ENCODE measurements at regions not wholly inside any gene's neighbourhood (a gene's known extent, or its start where the extent isn't known, plus 50 kb on each side); places are given as distances from the start of the nearest gene placed in this dataset.

DNA sequence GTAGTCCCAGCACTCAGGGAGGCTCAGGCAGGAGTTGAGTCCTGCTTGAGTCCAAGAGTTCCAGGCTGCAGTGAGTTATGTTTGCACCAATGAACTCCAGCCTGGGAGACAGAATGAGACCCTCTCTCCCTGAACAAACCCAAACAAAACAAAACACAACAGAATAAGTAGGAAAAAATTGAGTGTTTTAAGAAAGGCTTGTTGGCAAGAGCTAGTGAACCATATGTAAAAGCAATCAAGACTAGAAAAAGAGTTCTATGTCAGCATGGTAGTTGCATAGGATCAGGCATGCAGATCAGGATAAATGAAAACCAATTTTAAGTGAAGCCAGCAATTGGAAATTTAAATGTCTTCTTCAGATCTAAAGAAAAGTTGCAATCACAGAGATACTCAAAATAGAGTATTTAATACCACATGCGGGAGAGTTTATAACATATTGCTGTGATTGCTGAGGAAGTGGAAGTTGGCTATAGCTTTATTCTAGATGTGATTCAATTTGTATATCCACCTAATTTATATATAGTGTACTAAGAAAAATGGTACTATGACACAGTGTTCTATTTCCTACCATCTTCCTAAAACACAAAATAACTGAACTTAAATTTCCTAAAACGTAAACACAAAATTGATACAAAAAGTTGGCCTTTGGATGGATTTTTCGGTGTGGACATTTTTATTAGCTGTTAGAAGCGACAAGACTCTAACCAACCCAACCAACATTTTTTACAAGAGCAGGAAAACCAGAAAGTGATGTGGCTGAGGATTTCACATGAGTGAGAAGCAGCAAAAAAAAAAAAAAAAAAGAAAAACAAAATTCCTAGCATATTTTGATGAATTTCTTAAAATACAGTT is 101.9 kb upstream of the ROBO1 start:
- H3K9me3 ChIP-seq (ENCODE audit: low read depth), result no peaks in the 10 kb centered on the region
- DNase-seq, result no peak
- H3K79me2 ChIP-seq (ENCODE audit: insufficient read depth), result no peaks in the 10 kb centered on the region
- no peak overlapping the region for H3K9ac ChIP-seq
- H3K27ac ChIP-seq, result no peak overlapping the region
- H2AFZ ChIP-seq, result no peak overlapping the region
- no peak for TF ChIP-seq EZH2phosphoT487 (IDR thresholded peaks at IDR 0.05; ENCODE audit: insufficient read depth, low read depth)
- no peak for TF ChIP-seq EZH2 (IDR thresholded peaks at IDR 0.05; ENCODE audit: insufficient read depth, poor library complexity, severe bottlenecking)
- in situ Hi-C loops (cut with MboI), result no loop called here
- H3K27me3 ChIP-seq (replicated peaks; ENCODE audit: insufficient read depth), result no peaks in the 10 kb centered on the region
- 6 to 8% methylated on average over 4 of the region's 4 CpGs for WGBS, 2 experiments (ENCODE audit: low coverage in 1 of 2, low lambda C conversion rate in 2 of 2, missing lambda C conversion rate in 2 of 2)
- H3K36me3 ChIP-seq (ENCODE audit: low read depth), result no peaks in the 10 kb centered on the region
- no peaks in the 10 kb centered on the region for H3K9me2 ChIP-seq (ENCODE audit: insufficient read depth)
- no peak overlapping the region for H3K4me3 ChIP-seq
- no peak overlapping the region for H3K4me2 ChIP-seq (ENCODE audit: unreplicated experiment)
- no peaks in the 10 kb centered on the region for H3F3A ChIP-seq (ENCODE audit: insufficient read depth)
- no peaks in the 10 kb centered on the region for H4K20me1 ChIP-seq (ENCODE audit: insufficient read depth)
- H3K4me1 ChIP-seq (ENCODE audit: insufficient read depth), result no peaks in the 10 kb centered on the region

DNA sequence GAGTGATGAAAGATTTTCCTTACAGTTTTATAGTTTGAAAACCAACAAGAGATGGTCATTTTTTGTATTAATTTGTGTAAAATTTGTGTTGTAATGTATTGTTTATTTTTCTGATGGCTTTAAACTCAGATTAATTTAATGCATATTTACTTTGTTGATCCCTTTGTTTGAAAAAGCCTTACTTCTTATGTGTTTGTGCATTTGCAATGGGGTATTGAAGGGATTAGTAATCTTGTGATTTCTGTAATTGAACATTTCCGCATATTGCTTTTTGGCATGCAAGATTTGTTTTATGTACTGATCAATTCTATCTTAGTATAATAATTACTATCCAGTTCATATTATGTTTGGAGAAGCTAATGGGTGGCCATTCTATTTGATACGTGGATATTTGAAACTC is 98.4 kb upstream of the ROBO1 start:
- Histone ChIP-seq H3K9ac (no peak overlapping the region), H3K27me3 (replicated peaks; ENCODE audit: insufficient read depth) (no peaks in the 10 kb centered on the region), H4K20me1 (ENCODE audit: insufficient read depth) (no peaks in the 10 kb centered on the region), H3F3A (ENCODE audit: insufficient read depth) (no peaks in the 10 kb centered on the region), H3K4me2 (ENCODE audit: unreplicated experiment) (no peak overlapping the region), H3K9me2 (ENCODE audit: insufficient read depth) (no peaks in the 10 kb centered on the region), H3K79me2 (ENCODE audit: insufficient read depth) (no peaks in the 10 kb centered on the region), H3K9me3 (ENCODE audit: low read depth) (no peaks in the 10 kb centered on the region), H2AFZ (no peak overlapping the region), H3K4me3 (no peak overlapping the region), H3K4me1 (ENCODE audit: insufficient read depth) (no peaks in the 10 kb centered on the region), H3K36me3 (ENCODE audit: low read depth) (no peaks in the 10 kb centered on the region), H3K27ac (no peak overlapping the region)
- in situ Hi-C loops (cut with MboI), result no loop called here
- DNase-seq, result no peak
- no peak for TF ChIP-seq EZH2phosphoT487 (IDR thresholded peaks at IDR 0.05; ENCODE audit: insufficient read depth, low read depth)
- TF ChIP-seq EZH2 (IDR thresholded peaks at IDR 0.05; ENCODE audit: insufficient read depth, poor library complexity, severe bottlenecking), result no peak
- 27 to 29% methylated on average over 2 of the region's 2 CpGs for WGBS, 2 experiments (ENCODE audit: low coverage in 1 of 2, low lambda C conversion rate in 2 of 2, missing lambda C conversion rate in 2 of 2)

DNA sequence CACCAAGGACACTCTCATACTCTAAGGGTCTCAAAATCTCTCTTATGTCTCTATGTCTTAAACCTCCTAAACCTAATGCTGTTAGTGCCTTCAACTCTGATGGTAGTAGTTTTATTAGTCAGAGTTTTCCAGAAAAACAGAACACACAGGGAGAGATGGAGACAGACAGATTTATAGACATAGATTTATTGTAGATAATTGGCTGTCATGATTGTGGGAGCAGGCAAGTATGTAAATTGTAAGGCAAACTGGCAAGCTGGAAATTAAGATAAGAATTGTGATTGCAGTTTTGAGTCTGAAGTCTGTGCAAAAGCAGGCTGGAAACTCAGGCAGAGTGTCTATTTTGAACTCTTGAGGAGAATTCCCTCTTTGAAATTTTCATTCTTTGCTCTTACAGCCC is 96.3 kb upstream of the ROBO1 start:
- Histone ChIP-seq H3K79me2 (ENCODE audit: insufficient read depth) (no peaks in the 10 kb centered on the region), H4K20me1 (ENCODE audit: insufficient read depth) (no peaks in the 10 kb centered on the region), H3F3A (ENCODE audit: insufficient read depth) (no peaks in the 10 kb centered on the region), H3K4me1 (ENCODE audit: insufficient read depth) (no peaks in the 10 kb centered on the region), H3K4me3 (no peak overlapping the region), H3K36me3 (ENCODE audit: low read depth) (no peaks in the 10 kb centered on the region), H3K27ac (no peak overlapping the region), H2AFZ (no peak overlapping the region), H3K9me2 (ENCODE audit: insufficient read depth) (no peaks in the 10 kb centered on the region), H3K27me3 (replicated peaks; ENCODE audit: insufficient read depth) (no peaks in the 10 kb centered on the region), H3K4me2 (ENCODE audit: unreplicated experiment) (no peak overlapping the region), H3K9ac (no peak overlapping the region), H3K9me3 (ENCODE audit: low read depth) (no peaks in the 10 kb centered on the region)
- in situ Hi-C loops (cut with MboI), result no loop called here
- no peak for TF ChIP-seq EZH2 (IDR thresholded peaks at IDR 0.05; ENCODE audit: insufficient read depth, poor library complexity, severe bottlenecking)
- no peak for TF ChIP-seq EZH2phosphoT487 (IDR thresholded peaks at IDR 0.05; ENCODE audit: insufficient read depth, low read depth)
- DNase-seq, result no peak

- H3K4me2 ChIP-seq (ENCODE audit: unreplicated experiment), result no peak overlapping the region
- no peak overlapping the region for H3K27ac ChIP-seq
- no peak overlapping the region for H2AFZ ChIP-seq
- H3K9ac ChIP-seq, result no peak overlapping the region
- no peaks in the 10 kb centered on the region for H3K79me2 ChIP-seq (ENCODE audit: insufficient read depth)
- 37 to 44% methylated on average over 4 of the region's 4 CpGs for WGBS, 2 experiments (ENCODE audit: low coverage in 1 of 2, low lambda C conversion rate in 2 of 2, missing lambda C conversion rate in 2 of 2)
- TF ChIP-seq EZH2 (IDR thresholded peaks at IDR 0.05; ENCODE audit: insufficient read depth, poor library complexity, severe bottlenecking) (no peak), EZH2phosphoT487 (IDR thresholded peaks at IDR 0.05; ENCODE audit: insufficient read depth, low read depth) (no peak)
- H3K4me3 ChIP-seq, result no peak overlapping the region
- H3K9me3 ChIP-seq (ENCODE audit: low read depth), result no peaks in the 10 kb centered on the region
- DNase-seq, result no peak
- in situ Hi-C loops (cut with MboI), result no loop called here
- no peaks in the 10 kb centered on the region for H3K36me3 ChIP-seq (ENCODE audit: low read depth)
- no peaks in the 10 kb centered on the region for H3K9me2 ChIP-seq (ENCODE audit: insufficient read depth)
- no peaks in the 10 kb centered on the region for H3K4me1 ChIP-seq (ENCODE audit: insufficient read depth)
- H3K27me3 ChIP-seq (replicated peaks; ENCODE audit: insufficient read depth), result no peaks in the 10 kb centered on the region
- no peaks in the 10 kb centered on the region for H3F3A ChIP-seq (ENCODE audit: insufficient read depth)
- no peaks in the 10 kb centered on the region for H4K20me1 ChIP-seq (ENCODE audit: insufficient read depth)
These were observed 81.1 kb upstream of the ROBO1 start for GRCh38 chr3:79848876-79849275.
